Fibroblast of the conjunctiva (primary cell): ENCODE measurements at regions not wholly inside any gene's neighbourhood (a gene's known extent, or its start where the extent isn't known, plus 50 kb on each side); places are given as distances from the start of the nearest gene placed in this dataset.

Experiments used
- DNase-seq: peaks from one replicate; pipeline ENCODE4 v3.0.0-alpha.2; 2010; ENCODE audit warnings: low read depth

- no peak for DNase-seq
Observed at GRCh38 chr1:232519186-232519585, 110.7 kb downstream of the SIPA1L2 start.

- DNase-seq = no peak
Observed at GRCh38 chr1:232518349-232518748, 111.6 kb downstream of the SIPA1L2 start.

DNA sequence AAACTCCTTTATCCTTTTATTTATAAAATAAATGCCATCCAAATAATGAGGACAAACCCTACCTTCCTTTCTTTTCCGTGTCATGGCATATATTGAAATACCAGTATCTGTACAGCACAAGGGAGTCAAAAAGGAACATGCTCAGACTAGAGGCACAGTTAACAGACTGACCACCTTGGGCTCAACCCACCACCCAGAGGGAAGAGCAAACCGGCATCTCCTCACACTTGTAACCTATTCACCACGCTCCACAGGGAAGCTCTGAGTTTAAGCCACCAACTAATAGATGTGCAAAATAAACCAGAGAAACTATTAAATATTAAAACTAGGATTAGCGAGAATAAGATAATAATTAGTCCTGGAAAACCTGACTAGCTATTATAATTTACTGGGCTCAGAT is 112.7 kb downstream of the SIPA1L2 start:
- DNase-seq = no peak

GRCh38 chr1:232515706-232516105 is 114.2 kb downstream of the SIPA1L2 start:
- no peak for DNase-seq

GRCh38 chr1:232512712-232513111 is 117.2 kb downstream of the SIPA1L2 start:
- no peak for DNase-seq

DNA sequence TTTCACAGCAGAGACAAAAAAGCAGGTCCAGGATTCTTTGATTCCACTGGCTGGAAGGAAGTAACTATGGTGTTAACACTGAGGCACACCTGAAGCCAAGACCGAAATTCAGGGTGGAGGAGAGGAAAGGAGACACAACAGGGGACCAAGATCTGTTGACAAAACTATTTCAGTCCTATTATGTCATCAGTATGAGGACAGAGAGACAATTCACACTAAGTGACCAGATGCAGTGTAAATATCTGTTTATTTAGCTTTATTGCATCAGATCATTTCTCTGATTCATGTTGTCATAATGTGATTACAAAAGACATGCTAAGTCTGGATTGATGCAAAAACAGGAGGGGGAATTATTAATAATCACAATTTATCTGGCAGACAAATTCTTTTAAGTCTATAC is 118.8 kb downstream of the SIPA1L2 start:
- no peak for DNase-seq

GRCh38 chr1:232510367-232511110 is 119.4 kb downstream of the SIPA1L2 start:
- DNase-seq = no peak

DNA sequence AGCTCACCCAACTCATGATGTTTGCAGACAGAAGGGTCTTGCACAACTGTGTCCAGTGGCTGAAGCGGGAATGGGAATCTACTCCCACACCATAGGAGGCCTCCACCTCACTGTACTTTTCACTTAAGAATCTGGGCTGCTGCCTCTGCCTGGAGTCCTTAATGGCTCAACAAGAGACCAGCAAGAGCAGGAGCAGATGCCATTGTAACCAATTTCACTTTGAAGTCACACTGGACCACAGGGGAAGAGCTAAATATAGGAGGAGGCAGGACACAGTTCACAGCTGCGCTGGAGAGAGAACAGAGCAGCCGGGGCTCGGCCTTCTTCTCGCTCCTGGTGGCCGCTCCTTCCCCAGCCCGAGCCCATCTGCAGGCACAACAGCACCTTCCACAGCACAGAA is 120.4 kb downstream of the SIPA1L2 start:
- DNase-seq = no peak

DNA sequence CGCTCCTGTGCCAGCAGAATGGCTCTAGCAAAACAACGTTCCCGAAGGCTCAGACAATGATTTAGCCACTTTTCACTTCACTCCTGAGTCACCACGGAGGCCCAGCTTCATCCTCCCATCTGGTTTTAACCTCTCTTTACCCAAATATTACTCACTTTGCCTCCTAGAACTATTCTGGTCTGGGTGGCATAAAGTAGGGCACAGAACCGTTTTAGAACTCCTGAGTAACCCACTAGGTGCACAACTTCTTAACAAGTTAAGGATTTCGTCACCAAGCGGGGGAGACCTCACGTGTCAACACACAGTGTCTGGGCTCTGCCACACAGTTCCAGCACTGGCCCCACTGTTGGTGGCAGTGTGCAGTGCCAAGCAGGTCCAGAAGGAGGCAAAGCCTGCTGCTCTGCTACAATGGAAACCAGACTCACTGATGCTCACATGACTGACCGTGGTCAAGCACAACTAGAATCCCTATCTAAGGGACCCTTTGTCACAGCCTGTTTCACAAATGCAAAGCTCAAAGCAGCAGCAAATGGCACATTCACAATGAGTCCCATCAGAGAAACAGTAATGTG is 121.7 kb downstream of the SIPA1L2 start:
- no peak for DNase-seq

GRCh38 chr1:232507571-232507970 is 122.4 kb downstream of the SIPA1L2 start:
- DNase-seq = no peak

- DNase-seq = no peak
Observed at GRCh38 chr1:232505884-232506283, 124.0 kb downstream of the SIPA1L2 start.

DNA sequence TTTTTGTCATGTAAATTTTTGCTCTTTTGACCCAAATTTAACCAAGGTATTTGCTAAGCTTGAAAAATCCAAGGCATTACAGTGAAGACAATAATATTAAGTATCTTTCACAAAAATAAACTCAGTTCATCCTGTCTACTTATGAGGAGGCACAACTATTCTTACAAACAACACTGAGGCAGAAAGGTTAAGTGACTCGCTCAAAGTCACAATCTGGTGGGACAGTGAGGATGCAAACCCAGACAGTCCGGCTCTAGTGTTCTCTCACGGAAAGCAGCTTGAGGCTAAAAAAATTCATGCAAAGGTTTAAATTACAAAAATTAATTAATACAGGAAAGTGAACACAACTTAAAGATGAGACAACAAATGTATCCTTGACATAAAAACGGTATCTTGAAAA is 125.3 kb downstream of the SIPA1L2 start:
- DNase-seq = no peak

GRCh38 chr1:232503497-232503896 is 126.4 kb downstream of the SIPA1L2 start:
- DNase-seq = no peak

DNA sequence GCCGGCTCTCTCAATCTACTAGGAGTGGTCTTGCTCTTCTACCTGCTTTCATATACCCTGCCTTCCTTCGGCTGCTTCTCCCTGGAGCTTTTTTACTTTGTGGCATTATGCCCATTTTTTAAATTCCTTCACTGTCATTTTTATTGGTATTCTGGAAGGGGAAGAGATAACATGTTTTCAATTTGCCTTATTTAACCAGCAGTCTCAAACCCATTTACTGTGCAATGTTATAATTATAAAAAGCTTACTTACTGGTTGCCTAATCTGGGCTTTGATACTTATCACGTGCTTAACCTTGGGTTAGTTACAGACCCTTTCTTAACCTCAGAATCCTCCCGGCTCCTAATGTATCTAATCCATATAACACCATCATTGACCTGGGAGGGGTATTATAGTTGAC is 128.1 kb downstream of the SIPA1L2 start:
- no peak for DNase-seq

DNA sequence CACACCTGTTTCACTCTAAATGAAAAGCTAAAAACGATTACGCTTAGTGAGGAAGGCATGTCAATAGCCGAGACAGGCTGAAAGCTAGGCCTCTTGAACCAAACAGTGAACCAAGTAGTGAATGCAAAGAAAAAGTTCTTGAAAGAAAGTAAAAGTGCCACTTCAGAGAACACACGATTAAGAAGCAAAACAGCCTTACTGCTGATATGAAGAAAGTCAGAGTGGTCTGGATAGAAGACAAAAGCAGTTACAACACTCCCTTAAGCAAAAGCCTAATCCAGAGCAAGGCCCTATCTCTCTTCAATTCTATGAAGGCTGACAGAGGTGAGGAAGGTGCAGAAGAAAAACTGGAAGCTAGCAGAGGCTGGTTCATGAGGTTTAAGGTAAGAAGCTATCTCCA is 130.7 kb downstream of the SIPA1L2 start:
- DNase-seq = no peak

DNA sequence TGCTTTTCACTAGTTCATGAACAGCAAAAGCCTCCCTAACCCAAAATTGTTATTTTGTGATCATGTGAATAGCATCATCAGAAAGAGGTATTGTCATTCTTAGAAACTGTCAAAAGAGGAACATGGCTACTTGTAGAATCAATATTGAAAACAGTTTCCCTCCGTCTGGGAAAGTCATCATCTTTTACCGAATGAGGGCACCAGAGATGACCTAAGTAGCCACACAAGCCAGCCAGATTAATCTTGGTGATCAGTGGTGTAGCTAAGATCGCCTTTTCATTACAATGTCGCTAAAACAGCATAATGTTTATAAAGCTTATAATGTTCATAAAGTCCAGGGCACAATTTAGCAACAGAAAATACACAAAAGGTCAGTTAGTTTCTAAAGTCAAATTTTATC is 136.1 kb downstream of the SIPA1L2 start:
- no peak for DNase-seq

GRCh38 chr1:232489256-232489655 is 140.7 kb downstream of the SIPA1L2 start:
- no peak for DNase-seq

DNA sequence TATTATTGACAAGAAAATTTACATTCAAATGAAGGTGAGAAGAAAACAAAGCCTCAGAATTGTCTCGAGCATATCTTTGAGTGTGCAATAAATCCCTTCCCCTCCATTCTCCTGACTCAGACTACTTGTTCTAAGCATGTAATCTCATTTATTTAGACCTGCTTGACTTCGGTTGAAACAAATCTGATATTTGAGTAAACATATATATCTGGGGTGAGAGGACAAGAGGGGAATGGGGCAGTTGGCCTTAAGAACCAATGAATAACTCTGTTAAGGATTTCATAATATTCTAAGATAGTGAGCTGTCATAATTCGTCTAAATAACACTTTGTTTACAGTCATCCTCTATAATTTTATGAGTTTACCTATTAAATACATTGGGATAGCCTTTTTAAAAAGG is 142.7 kb downstream of the SIPA1L2 start:
- DNase-seq = no peak

DNA sequence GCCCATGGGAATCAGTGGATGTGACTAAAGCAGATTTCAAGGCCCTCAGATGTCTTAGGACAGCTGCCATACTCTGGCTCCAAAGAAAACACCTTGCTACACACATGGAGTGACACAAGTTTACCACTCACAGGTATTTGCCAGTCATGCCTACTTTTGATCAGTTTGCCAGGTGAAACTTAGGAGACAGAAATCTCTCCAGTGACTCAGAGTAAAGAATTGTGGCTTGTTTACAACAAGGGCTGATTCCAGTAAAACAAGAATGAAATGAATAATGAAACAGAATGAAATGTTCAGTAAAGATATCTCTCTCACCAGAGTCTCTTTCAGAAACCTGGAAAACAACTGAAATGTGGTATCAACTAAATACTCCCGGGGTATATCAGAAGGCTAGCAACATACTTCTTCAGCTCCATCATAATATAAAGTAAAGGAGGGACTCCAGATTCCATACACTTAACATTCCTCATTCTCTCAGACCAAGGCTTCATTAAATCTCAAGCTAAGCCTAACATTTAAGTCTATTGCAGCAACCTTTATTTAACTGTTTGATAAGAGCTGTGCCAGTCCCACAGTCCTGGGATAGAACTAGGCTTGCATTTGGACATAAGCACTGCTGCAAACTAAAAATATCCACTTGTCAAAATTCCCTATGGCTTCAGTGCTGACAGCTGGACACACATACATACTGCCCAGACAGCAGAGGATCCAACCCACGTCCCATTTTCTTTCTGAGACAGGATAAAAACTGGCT is 143.3 kb downstream of the SIPA1L2 start:
- no peak for DNase-seq

- DNase-seq = no peak
Observed at GRCh38 chr1:232486006-232486405, 143.9 kb downstream of the SIPA1L2 start.

DNA sequence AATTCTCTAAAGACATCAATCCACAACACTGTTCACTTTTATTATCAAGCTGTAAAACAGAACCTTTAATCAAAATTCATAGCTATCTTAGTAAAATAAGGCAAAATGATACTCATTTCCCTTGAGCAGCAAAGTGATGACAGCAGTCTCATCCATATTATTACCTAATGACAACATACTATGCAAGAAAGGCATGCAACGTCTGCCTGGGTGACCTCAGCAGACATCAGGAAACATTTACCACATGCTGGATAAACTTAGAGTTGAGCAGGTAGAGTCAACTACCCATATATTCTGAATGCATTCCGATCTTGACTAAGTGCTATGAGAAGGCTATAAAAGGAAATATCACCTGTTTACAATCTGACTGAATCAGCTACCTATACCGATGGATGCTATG is 145.1 kb downstream of the SIPA1L2 start:
- no peak for DNase-seq

DNA sequence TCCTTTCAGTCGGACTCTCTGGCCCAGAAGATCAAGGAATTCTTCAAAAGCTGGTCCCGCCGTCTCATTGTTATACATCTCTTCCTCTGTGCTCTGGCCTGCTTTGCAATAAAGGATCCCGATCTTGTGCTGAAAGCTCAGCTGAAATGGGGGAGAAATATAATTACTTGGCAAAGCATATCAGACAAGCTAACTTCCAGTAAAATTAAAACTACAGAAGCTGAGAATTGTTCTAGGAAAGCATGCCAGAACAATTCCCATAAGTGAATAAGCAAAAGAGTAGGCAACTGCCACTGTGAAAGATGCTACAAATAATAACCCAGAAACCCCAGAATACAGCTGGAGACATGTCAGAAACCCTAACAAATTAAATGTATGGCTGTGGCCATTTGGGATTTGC is 146.1 kb downstream of the SIPA1L2 start:
- no peak for DNase-seq

GRCh38 chr1:232481091-232481490 is 148.8 kb downstream of the SIPA1L2 start:
- DNase-seq = no peak
